Medulla oblongata (tissue), 1 donor: ENCODE measurements at regions not wholly inside any gene's neighbourhood (a gene's known extent, or its start where the extent isn't known, plus 50 kb on each side); places are given as distances from the start of the nearest gene placed in this dataset.
A peak's percentile ranks its signal among the peaks of the same experiment; 100 is the strongest.
"Not testable (repeated sequence)": the region's sequence is repeated elsewhere in the genome, so short reads cannot be mapped to it uniquely, and the experiment has no call there.

ENCODE experiments used
- DNase-seq: peaks from one replicate; pipeline ENCODE4 v3.0.0-alpha.2; 2015; ENCODE audit errors: extremely low spot score

DNA sequence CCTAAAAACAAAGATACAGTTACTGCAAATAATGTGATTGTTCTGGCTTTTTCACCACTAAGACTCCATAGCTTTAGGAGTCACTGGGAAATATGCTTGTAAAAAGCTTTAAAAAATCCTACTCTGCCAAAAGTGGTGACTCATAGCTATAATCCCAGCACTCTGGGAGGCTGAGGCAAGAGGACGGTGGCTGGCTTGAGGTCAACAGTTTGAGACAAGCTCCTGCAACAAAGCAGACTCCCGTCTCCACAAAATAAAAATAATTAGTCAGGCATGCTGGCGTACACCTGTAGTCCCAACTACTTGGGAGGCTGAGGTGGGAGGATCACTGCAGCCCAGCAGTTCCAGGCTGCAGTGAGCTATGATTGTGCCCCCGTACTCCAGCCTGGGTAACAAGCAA is 406.4 kb downstream of the HTR1A start:
- DNase-seq = no peak

DNA sequence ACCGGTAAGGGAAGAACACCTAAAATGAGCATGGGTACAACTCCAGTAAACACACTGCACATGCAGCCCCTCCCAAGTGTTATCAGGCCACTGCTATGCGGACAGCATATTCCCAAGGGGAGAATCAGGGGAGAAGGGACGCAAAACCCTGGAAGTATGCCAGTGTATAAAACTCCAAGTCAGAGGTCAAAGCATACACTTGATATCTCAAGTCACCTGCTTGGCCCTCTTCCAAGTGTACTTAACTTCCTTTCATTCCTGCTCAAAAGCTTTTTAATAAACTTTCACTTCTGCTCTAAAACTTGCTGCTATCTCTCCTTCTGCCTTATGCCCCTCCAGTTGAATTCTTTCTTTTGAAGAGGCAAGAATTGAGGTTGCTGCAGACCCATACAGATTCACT is 408.1 kb downstream of the HTR1A start:
- no peak for DNase-seq

DNA sequence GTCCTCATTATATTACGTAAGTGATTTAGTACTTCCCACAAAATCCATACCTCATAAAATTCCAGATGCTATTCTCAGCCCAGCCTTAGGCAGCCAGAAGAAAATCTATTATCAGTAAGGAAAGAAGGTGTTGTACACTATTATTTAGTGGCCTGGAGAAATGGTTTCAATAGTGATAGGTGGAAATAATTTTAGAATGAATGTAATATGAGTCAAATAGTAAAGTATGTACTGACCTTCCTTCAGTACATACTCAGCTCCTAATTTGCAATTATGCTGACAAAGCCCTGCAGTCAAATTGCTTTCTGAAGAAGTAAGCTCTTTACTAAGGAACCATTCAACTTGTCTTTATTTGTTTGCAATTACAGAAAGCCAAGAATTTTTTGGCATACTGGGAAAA is 409.2 kb downstream of the HTR1A start:
- no peak for DNase-seq

DNA sequence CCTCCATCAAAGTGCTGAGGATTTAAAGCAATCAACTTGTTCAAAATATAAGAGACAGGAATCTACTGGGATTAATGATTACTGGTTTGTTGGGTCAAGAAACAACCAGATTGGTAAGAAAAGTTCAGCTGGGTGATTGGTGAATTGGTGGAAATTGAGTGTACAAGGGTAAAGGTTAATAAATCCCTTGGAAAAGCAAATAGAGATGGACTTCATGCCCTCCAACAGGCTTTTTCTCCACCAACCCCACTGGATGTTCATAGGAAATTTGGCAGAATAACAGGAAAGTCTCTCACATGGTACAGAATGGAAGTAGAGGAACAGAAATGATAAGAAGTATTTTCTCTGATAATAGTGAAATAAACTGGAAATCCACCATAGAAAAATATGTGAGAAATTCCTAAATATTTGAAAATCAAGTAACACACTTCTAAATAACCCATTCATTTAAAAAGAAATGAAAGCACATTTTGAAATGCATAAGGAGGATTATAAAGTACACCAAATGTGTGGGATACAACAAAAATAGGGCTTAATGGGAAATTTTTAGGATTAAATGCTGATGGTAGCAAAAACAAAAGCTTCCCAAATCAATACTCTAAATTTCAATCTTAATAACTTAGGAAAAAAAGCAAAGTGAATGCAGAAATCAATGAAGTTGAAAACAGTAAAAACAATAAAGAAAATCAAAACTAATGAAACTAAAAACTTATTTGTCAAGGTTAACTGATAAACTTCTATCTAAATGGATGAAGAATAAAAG is 426.2 kb downstream of the HTR1A start:
- DNase-seq = no peak

DNA sequence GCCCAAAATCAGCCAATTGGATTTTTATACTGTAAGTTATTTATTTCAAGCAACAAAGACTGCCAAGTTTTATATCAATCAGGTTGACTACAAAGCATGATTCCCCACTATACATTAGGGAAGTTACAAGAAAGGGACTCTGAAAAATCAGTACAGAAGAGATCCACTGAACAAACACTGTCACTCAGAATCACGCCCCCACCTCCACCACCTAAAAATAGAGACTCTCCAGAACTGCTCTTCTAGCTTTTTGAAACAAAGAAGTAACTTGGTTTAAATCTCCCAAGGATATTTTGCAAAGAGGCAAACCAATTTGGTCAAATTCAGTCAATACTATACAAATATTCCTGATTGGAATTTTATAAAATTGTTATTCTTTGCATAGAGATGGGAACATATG is 438.0 kb downstream of the HTR1A start:
- DNase-seq = no peak

DNA sequence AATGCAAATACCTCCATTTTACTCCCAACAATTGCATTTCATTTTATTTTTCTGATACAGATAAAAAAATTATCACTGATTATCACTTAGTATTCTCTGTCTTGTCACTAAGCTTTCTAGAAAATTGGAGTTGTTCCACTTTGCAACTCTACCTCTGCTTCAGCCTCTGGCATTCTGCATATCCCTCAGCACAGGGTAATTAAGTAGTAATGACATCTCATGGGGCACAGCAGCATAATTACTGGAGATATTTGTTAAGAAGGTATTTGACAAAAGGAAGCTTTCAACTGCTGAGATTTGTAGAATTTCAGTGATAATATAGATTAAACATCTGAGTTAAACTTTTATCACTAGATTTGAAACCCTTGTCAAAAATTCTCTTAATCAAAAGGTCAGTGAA is 446.2 kb downstream of the HTR1A start:
- DNase-seq = no peak

DNA sequence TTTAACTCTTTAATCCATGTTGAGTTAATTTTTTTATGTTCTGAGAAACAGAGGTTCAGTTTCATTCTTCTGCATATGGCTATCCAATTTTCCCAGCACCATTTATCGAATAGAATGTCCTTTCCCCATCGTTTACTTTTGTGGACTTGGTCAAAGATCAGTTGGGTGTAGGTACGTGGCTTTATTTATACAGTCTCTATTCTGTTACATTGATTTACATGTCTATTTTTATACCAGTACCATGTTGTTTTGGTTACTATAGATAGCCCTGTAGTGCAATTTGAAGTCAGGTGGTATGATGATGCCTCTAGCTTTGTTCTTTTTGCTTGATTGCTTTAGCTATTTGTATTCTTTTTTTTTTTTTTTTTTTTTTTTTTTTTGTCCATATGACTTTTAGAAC is 462.0 kb downstream of the HTR1A start:
- DNase-seq = no peak

DNA sequence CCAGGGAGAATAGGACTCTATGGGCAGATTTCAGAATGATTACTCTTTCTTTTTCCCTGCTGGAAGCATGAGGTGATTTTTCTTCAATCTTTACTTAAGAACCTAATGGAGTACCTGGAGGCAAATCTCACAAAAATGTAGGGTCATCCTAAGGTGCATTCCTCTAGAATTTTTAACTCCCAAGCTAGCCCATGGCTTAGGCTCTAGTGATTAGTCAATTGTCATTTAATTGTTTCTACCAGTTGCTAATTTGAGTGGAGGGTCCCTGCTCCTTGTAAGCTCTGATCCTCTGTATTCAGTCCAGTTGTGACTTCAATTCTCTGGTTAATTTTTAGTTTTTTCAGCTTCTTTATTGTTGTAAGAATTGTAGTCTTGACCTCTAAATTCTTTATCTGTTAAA is 467.0 kb downstream of the HTR1A start:
- no peak for DNase-seq

DNA sequence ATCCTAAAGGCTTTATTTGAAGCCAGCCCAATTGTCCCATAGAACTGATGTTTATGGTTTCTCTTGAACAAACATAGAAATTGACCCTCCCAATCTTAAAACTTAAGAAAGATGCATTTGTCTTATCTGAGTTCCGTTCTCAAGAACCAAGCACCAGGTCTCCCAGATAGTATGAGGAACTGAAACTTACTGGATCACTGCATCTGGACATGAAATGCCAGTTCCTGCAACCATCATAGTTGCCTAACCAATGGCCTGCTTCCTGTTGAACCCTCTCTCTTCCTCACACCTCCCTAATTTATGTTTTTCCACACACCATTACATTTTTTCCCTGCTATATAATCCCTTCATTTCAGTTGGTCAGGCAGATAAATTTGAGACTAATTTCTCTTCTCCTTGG is 478.9 kb downstream of the HTR1A start:
- no peak for DNase-seq

DNA sequence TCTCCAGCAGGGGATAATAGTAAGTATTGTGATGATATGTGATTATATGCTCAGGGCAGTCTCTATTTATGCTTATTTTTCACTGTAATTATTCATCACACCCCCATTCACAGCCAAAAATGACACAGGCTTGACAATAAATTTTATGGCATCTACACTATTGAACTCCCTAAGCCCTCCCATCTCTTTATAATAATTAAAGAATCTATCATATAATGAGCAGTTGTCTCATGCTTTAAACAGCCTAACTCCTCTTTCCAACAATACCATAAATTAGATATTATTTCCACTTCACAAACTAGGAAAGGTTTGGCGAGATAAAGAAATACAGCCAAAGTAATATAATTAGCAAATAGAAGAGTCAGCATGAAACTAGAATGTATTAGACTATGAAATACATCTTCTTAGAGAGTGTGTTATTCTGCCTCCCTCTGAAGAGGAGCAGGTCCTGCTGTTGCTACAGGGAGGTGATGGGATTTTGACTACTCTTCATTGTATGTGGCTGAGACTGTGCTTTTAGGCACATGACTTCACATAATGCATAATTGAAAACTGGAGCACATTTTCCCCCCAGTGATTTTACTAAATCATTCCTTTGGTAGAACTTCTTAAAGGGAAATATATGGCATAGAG is 488.8 kb downstream of the HTR1A start:
- no peak for DNase-seq

DNA sequence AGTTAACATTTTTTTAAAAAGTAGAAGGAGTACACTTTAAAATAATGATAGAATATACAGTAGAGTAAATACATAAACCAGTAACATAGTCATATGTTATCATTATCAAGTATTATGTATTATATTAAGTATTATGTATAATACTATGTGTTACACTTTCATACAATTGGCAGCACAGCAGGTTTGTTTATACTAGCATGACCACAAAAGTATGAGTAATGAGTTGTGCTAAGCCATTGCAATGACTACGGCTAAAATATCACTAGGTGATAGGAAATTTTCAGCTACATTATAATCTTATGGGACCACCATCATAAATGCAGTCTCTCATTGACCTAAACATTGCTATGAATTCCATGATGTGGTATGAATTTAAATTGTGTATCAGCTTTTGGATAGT is 506.0 kb downstream of the HTR1A start:
- DNase-seq = no peak

DNA sequence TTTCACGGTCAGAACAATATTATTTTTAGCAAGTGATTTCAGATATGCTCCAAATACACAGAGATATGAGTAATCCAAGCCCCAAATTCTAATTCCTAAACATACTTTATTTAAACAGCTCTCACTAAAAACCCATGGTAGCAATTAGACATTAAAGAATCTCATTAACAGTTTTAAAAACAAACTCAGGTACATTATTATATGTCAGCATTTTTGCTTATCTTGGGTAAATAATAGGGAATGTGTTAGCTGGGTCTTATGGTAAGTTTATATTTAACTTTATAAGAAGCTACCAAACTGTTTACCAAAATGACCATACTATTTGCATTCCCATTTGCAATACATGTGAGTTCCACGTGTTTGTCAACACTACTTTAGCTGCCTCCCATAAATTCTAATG is 511.1 kb downstream of the HTR1A start:
- no peak for DNase-seq

DNA sequence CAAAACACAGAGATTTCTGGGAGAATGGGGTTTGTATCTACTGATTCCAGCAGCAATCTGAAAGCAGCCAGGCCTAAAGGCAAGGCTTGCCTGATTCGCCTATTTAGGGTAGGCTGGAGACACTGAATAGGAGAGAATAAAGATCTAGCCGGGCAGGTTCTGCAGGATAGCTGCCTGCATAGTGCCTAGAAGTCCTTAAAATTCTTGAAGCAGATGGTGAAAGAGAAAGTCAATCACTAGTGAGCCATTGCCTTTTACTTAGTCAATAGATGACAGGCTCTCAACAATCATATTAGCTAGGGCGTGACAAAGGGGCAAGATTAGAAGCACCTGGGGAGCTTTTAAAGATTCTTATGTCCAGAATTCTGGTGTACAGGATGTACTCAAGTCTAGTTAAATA is 522.7 kb downstream of the HTR1A start:
- DNase-seq = no peak

DNA sequence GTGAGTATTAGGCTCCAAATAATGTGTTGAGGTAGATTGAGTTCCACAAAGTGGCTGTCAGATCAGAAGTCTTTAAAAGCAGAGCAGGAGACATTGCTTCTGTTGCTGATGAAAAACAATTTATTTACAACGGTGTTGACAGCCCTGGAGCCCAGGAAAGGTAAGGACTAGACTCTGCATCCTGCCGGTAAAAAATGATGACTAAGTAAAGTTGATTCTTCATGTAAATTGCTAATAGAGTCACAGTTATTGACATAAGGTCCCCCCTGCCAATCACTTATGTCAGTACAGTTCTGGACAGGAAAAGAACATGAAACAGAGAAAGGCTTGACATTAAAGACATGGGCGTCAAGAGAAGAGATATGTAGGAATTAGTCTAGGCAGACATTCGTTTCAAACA is 552.5 kb downstream of the HTR1A start:
- no peak for DNase-seq

DNA sequence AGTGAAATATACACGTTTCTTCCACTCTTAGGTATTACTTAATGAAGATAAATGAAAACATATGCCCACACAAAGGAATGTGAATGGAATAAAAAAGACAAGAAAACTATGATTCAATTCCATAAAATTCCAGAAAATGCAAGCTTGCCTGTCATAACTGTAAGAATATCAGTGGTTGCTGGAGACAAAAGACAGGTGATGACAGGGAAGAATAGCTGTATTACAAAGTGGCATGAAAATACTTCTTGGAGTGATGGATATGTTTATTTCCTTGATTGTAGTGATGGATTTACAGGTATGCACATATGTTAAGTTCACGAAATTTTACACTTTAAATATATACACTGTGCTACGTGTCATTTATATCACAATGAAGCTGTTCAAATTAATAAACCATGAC is 553.3 kb downstream of the HTR1A start:
- DNase-seq = no peak

DNA sequence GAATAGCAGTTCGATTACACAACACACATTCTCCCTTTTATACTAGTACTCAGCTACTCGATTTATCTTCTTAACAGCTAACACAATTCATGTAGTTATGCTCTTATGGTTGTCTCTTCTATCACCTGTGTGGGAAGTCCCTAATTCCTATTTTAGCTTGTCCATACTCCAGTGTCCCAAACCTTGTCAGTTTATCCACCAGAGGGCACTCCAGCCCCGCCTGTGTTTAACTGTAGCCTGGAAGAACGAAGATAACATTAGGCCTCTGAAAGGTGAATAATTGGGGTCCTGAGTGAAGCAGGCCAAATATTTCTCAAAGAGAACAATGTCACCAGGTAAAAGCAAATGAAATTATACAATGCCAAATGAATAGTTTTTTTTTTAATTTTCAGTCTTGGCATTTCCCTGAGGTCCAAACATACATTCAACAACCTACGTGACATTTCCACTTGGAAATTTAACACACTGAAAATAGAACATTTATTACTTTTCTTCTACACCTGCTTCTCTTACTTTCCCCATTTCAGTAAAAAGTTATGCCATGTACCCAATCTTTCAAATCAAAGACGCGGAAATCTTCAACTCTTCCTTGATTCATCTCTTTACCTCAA is 560.7 kb downstream of the HTR1A start:
- peak; percentile 72 for DNase-seq

DNA sequence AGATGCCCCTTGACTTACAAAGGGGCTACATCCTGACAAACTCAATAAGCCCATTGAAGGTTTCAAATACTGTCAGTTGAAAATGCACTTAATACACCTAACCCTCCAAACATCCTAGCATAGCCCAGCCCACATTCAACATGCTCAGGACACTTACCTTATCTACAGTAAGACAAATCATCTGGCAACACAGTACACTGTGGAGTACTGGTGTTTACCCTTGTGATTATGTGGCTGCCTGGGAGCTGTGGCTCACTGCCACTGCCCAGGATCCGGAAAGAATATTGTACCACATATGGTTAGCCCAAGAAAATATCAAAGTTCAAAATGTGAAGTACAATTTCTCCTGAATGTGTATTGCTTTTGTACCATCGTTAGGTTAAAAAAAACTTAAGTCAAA is 562.2 kb downstream of the HTR1A start:
- no peak for DNase-seq

DNA sequence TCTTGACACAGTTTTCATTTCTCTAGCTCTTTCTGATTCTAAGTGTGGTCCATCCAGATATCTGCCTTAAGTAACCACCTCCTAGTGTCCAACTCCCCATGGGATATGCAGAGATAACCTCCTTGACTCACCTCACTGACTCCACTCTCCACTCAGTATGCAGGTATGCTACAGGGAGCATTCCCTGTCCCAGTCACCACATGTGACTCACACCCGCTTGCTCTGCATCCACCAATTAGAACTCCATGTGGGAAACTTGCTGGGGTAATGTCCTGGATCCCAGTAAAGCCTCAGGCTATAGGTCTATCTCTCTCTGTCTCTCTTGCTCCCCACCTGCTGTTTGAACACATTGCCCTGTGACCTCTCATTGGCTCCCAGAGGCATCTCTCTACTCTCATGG is 563.9 kb downstream of the HTR1A start:
- DNase-seq = no peak

DNA sequence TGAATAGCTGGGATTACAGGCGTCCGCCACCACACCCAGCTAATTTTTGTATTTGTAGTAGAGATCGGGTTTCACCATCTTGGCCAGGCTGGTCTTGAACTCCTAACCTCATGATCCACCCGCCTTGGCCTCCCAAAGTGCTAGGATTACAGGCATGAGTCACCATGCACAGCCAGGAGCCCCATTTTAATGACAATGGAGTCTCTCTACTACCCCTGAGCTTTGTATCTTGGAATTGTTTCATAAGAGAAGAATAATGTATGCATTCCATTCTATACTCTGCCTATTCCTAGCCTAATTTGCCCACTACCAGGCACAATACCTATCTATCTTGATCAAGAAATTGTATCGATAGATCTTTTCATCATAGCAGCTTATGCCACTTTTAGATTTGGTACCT is 574.1 kb downstream of the HTR1A start:
- DNase-seq = not testable (repeated sequence)

DNA sequence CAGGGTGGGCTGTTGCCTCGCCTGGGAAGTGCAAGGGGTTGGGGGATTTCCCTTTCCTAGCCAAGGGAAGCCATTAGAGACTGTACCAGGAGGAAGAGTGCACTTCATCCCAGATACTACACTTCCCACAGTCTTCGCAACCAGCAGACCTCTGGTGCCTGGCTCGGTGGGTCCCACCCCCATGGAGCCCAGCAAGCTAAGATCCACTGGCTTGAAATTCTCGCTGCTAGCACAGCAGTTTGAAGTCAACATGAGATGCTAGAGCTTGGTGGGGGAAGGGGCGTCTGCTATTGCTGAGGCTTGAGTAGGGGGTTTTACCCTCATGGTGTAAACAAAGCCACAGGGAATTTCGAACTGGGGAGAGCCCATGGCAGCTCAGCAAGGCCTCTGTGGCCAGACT is 586.4 kb downstream of the HTR1A start:
- DNase-seq = no peak

DNA sequence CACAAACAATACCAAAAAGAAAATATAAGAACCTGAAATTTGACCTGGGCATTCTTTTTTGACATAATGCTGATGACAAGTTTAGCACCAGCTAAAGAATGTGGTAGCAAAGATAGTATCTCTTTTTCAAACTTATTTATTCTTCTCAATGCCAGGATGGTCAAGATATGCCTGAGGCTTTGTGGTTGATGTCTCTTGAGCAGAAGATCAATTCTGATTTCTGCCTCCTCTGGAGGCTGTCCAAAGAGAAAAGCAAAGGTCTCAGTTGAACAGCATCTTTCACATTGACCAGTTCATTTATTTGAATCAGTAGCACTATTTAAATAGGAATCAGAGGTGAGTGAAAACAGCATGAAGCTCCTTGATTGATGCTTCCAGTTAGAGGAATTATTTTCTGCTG is 588.2 kb downstream of the HTR1A start:
- no peak for DNase-seq

DNA sequence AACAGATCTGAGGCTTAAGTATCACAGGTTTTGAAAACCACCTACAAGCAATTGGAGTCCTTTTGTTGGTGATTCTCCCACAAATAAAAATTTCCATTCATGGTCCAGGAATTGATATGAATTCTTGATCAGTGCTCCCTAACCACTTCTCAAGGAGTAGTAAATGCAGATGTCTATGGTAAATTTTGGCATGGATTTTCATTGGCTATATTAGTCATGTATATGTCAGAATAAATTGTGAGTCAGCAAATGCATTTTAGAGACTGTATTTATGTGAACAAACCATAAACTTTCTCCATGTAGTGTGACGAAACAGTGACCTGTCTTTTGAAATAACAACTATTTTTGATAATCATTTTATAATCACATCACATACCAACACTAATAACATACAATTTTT is 611.1 kb downstream of the HTR1A start:
- DNase-seq = no peak

DNA sequence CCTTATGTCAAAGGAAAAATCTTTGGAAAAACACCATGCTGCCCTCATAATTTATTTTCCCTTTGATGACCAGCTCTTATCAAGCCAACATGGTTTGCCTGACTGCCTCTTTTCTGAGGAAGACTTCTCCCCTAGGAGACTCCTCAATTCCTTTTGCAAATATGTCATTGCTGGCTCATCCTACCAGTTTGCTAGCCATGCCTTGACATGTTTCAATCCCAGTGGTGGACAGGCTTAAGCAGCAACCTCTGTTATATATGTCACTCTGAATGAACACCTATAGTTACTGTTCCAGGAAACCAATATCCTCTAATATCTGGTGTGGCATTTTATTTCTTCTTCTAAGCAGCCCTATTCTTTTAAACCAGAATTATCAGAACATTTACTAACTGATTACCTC is 615.8 kb downstream of the HTR1A start:
- no peak for DNase-seq
